ENCODE measurements at regions not wholly inside any gene's neighbourhood (a gene's known extent, or its start where the extent isn't known, plus 50 kb on each side); places are given as distances from the start of the nearest gene placed in this dataset.

DNA sequence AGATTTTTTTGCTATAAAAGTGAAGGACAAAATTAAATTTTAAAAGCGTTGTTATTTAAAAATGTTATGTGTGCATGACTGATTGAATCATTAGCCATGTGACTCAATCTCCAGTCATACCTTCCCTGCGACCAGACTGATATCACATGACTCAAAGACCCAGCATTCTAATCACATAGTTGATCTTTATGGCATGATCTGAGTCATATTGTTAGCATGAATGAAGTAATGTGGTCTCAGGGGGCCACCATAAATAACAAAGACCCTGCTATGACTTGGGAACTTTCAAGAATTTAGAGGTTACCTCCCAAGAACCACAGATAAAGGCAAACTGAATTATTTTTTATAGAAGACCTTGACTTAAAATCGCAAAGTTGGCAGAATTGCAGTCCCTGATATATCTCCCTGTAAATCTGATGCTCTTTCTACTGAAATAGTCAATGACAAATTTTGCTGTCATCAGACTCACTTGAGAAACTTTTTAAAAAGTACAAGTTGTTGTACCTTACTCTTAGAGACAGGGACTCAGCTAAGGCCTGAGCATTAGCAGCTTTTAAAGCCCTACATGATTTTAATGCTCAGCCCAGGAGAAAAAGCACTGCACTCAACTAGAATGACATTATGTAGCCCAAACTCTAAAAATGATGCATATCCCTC lies 717.3 kb downstream of the XPNPEP1 start:
- H3K27ac ChIP-seq (ENCODE audit: low read depth, low read length): no peak overlapping the region
- H3K4ac ChIP-seq (replicated peaks; ENCODE audit: insufficient read length, low read depth, low read length): no peak overlapping the region
- H3K56ac ChIP-seq (replicated peaks; ENCODE audit: insufficient read length, low read depth, low read length): no peak overlapping the region
- FAIRE-seq (no peak), DNase-seq (ENCODE audit: low read depth in 1 of 2, low spot score in 2 of 2) (no peak)
- ChIA-PET CTCF (ENCODE audit: partially characterized antibody) (interaction anchor here (1.3 kb wide), 1 partner anchor 568 kb away, joined by 5 read pairs; no protein-coding TSS in a partner anchor), POLR2A (ENCODE audit: partially characterized antibody) (no interaction called here)
- no peaks in the 10 kb centered on the region for H3K79me2 ChIP-seq (ENCODE audit: control insufficient read depth in 1 of 2, insufficient read depth in 2 of 2, low read length in 2 of 2)
- H3K4me1 ChIP-seq (replicated peaks in 1 of 4; ENCODE audit: control insufficient read depth in 3 of 4, insufficient read depth in 4 of 4, low read length in 3 of 4): no peaks in the 10 kb centered on the region
- no peak overlapping the region for H2AK5ac ChIP-seq (ENCODE audit: low read depth, low read length)
- peaks cover 0 to 1% (median 0%) of the 10 kb centered on the region in 4 experiments; a peak in 1 of 7 replicates for H3K27me3 ChIP-seq (replicated peaks in 1 of 4; ENCODE audit: control insufficient read depth in 3 of 4, extremely low read depth in 1 of 4, insufficient read depth in 3 of 4, low read length in 3 of 4)
- no peak overlapping the region for H3K4me2 ChIP-seq (ENCODE audit: insufficient read depth in 1 of 2, low read depth in 2 of 2, low read length in 2 of 2)
- no peak overlapping the region for H3K23ac ChIP-seq (ENCODE audit: insufficient read length)
- no peak overlapping the region for H2BK20ac ChIP-seq (ENCODE audit: low read length)
- H3K4me3 ChIP-seq (ENCODE audit: extremely low read depth in 1 of 4, insufficient read depth in 2 of 4, low read depth in 3 of 4, low read length in 4 of 4): no peak overlapping the region
- H2BK15ac ChIP-seq (ENCODE audit: low read length): no peak overlapping the region
- no peak overlapping the region for H2BK12ac ChIP-seq (ENCODE audit: low read depth, low read length)
- H2AFZ ChIP-seq (ENCODE audit: low read length): no peak overlapping the region
- no peak overlapping the region for H4K91ac ChIP-seq (replicated peaks; ENCODE audit: insufficient read length, low read length)
- no peaks in the 10 kb centered on the region for H3K9me3 ChIP-seq (ENCODE audit: insufficient read depth in 2 of 2, low read depth in 1 of 2, low read length in 1 of 2)
- 92 to 100% methylated on average over 1 to 3 of the region's 3 CpGs for WGBS, 2 experiments (ENCODE audit: extremely low coverage in 1 of 2, insufficient coverage in 1 of 2, insufficient read length in 1 of 2, insufficient replicate concordance in 2 of 2, low coverage in 1 of 2, low lambda C conversion rate in 2 of 2, missing lambda C conversion rate in 1 of 2)
- no peak overlapping the region for H4K5ac ChIP-seq (ENCODE audit: insufficient read length, low read depth, low read length)
- H3K36me3 ChIP-seq (ENCODE audit: control insufficient read depth in 2 of 4, insufficient read depth in 4 of 4, low read length in 3 of 4): no peaks in the 10 kb centered on the region
- H2BK120ac ChIP-seq (replicated peaks; ENCODE audit: low read depth, low read length): no peak overlapping the region
- no peak overlapping the region for H3K18ac ChIP-seq (ENCODE audit: extremely low read depth, low read length)
- H3K23me2 ChIP-seq (ENCODE audit: low read depth, low read length): no peaks in the 10 kb centered on the region
- no peaks in the 10 kb centered on the region for H4K20me1 ChIP-seq (replicated peaks in 1 of 2; ENCODE audit: control insufficient read depth in 1 of 2, insufficient read depth in 2 of 2, low read length in 2 of 2)
- H4K8ac ChIP-seq (ENCODE audit: extremely low read depth, insufficient read depth, low read length): no peak overlapping the region
- TF ChIP-seq ASH2L (IDR thresholded peaks at IDR 0.05; ENCODE audit: low read length): no peak
- TF ChIP-seq MAFK (IDR thresholded peaks at IDR 0.05; ENCODE audit: low read depth, low read length): 0 out of 2 replicates have a peak, but pooled peaks have one; percentile 9
- TF ChIP-seq HDAC2 (IDR thresholded peaks at IDR 0.05; ENCODE audit: borderline replicate concordance in 1 of 2, low read depth in 2 of 2, low read length in 2 of 2): no peak
- no peak for TF ChIP-seq BACH1 (IDR thresholded peaks at IDR 0.05; ENCODE audit: low read length)
- no peak for TF ChIP-seq SAP30 (IDR thresholded peaks at IDR 0.05; ENCODE audit: insufficient read depth, insufficient replicate concordance, low read length)
- H3K14ac ChIP-seq (ENCODE audit: insufficient read length): no peak overlapping the region
- no peaks in the 10 kb centered on the region for H3K79me1 ChIP-seq (ENCODE audit: low read depth, low read length)
- H3K9ac ChIP-seq (replicated peaks in 1 of 4; ENCODE audit: extremely low read depth in 1 of 4, low read depth in 3 of 4, low read length in 3 of 4): no peak overlapping the region
- H2BK5ac ChIP-seq (ENCODE audit: low read depth, low read length): no peak overlapping the region
